Activated naive CD8-positive, alpha-beta T cell treated with anti-CD3 and anti-CD28 coated beads for 36 hours (primary cell): ENCODE measurements at regions not wholly inside any gene's neighbourhood (a gene's known extent, or its start where the extent isn't known, plus 50 kb on each side); places are given as distances from the start of the nearest gene placed in this dataset.

Experiments used
- DNase-seq: peaks from one replicate; pipeline ENCODE4 v3.0.0; 2021
- H3K27ac Mint-ChIP-seq: one replicate; pipeline ENCODE4 v1.8.0; 2022; ENCODE audit warnings: mild to moderate bottlenecking, moderate library complexity, mixed read lengths
- H3K27me3 Mint-ChIP-seq: one replicate; pipeline ENCODE4 v1.8.0; 2022; ENCODE audit warnings: mild to moderate bottlenecking, mixed read lengths
- H3K36me3 Mint-ChIP-seq: one replicate; pipeline ENCODE4 v1.8.0; 2021; ENCODE audit warnings: mild to moderate bottlenecking, mixed read lengths
- H3K4me1 Mint-ChIP-seq: one replicate; pipeline ENCODE4 v1.8.0; 2021; ENCODE audit warnings: mixed read lengths
- H3K4me3 Mint-ChIP-seq: one replicate; pipeline ENCODE4 v1.8.0; 2022; ENCODE audit warnings: mild to moderate bottlenecking, moderate library complexity, mixed read lengths
- H3K9me3 Mint-ChIP-seq: one replicate; pipeline ENCODE4 v1.8.0; 2022; ENCODE audit warnings: mixed read lengths

- Mint-ChIP-seq H3K4me1 (peaks cover 42% of the 10 kb centered on the region), H3K9me3 (no peaks in the 10 kb centered on the region), H3K27ac (no peak overlapping the region), H3K4me3 (no peak overlapping the region), H3K36me3 (no peaks in the 10 kb centered on the region), H3K27me3 (no peaks in the 10 kb centered on the region)
- no peak for DNase-seq
Observed at GRCh38 chr21:31395791-31396190, 51.7 kb upstream of the TIAM1 start.

GRCh38 chr21:31395268-31395667 is 51.2 kb upstream of the TIAM1 start:
- DNase-seq = no peak
- Mint-ChIP-seq H3K36me3 (no peaks in the 10 kb centered on the region), H3K27ac (no peak overlapping the region), H3K4me1 (peaks cover 42% of the 10 kb centered on the region), H3K4me3 (no peak overlapping the region), H3K9me3 (no peaks in the 10 kb centered on the region), H3K27me3 (no peaks in the 10 kb centered on the region)

GRCh38 chr21:31394309-31394708 is 50.2 kb upstream of the TIAM1 start:
- no peak overlapping the region for H3K4me3 Mint-ChIP-seq
- no peak overlapping the region for H3K27ac Mint-ChIP-seq
- H3K4me1 Mint-ChIP-seq = peaks cover 34% of the 10 kb centered on the region

More at GRCh38 chr21:31394309-31394708, 50.2 kb upstream of the TIAM1 start:
- Mint-ChIP-seq H3K27me3 (no peaks in the 10 kb centered on the region), H3K9me3 (no peaks in the 10 kb centered on the region), H3K36me3 (no peaks in the 10 kb centered on the region)
- DNase-seq = no peak
